T-cell (primary cell): ENCODE measurements at regions not wholly inside any gene's neighbourhood (a gene's known extent, or its start where the extent isn't known, plus 50 kb on each side); places are given as distances from the start of the nearest gene placed in this dataset.
"Not testable (repeated sequence)": the region's sequence is repeated elsewhere in the genome, so short reads cannot be mapped to it uniquely, and the experiment has no call there.

Experiments
- ATAC-seq, 4 experiments: fragments of 200-7000 bp in 3 of 4; fragments of 150-1000 bp in 1 of 4; cut with Tn5 transposase; replicated peaks in 1 of 4; 1 replicate in 3 of 4; 2 replicates in 1 of 4; pipeline ENCODE4 v1.10.0; 2021; ENCODE audit warnings: moderate library complexity in 3 of 4, mild to moderate bottlenecking in 2 of 4, moderate number of reproducible peaks in 1 of 4
- CTCF ChIA-PET, 2 donors: fragments of 300-600 bp; sonication (Branson Sonifier 250); formaldehyde crosslinking; loops; one replicate each; lab custom pipeline; 2022; ENCODE audit warnings: antibody characterized with exemption in 2 of 2; lab: Charles Lee
- POLR2A ChIA-PET, 2 donors: fragments of 300-600 bp; sonication (Branson Sonifier 250); formaldehyde crosslinking; loops; one replicate each; lab custom pipeline; 2022; ENCODE audit warnings: antibody characterized with exemption in 2 of 2; lab: Charles Lee
- DNase-seq, 35 experiments: peaks; one replicate each; pipeline versions ENCODE4 v3.0.0 to v3.0.0-alpha.2; 2013 to 2023
- H3K27ac ChIP-seq: one replicate; pipeline ENCODE4 v1.5.1; 2013; ENCODE audit warnings: low read length
- H3K27me3 ChIP-seq, 2 experiments: replicated peaks in 1 of 2; 1 replicate in 1 of 2; 2 replicates in 1 of 2; pipeline versions ENCODE4 v1.6.1 to v1.7.0; 2013; ENCODE audit warnings: low read length in 1 of 2, mixed read lengths in 1 of 2; ENCODE audit not compliant: control insufficient read depth in 2 of 2, insufficient read depth in 2 of 2; ENCODE audit errors: extremely low read depth in 1 of 2
- H3K36me3 ChIP-seq, 2 donors: 1 replicate in 1 of 2; 2 replicates in 1 of 2; pipeline versions ENCODE4 v1.6.1 to v1.7.0; 2013; ENCODE audit warnings: low read length in 1 of 2; ENCODE audit not compliant: control insufficient read depth in 2 of 2, insufficient read depth in 1 of 2; ENCODE audit errors: extremely low read depth in 1 of 2
- H3K4me1 ChIP-seq, 2 experiments: 1 replicate in 1 of 2; 2 replicates in 1 of 2; pipeline versions ENCODE4 v1.6.1 to v1.7.0; 2013; ENCODE audit warnings: low read length in 2 of 2, mixed read lengths in 1 of 2; ENCODE audit not compliant: insufficient read depth in 2 of 2, control insufficient read depth in 1 of 2; ENCODE audit errors: extremely low read depth in 1 of 2
- H3K4me3 ChIP-seq, 2 donors: 1 replicate in 1 of 2; 2 replicates in 1 of 2; pipeline versions ENCODE4 v1.5.1 to v1.7.0; 2013; ENCODE audit warnings: mild to moderate bottlenecking in 2 of 2, low read length in 1 of 2, moderate library complexity in 1 of 2; ENCODE audit not compliant: control insufficient read depth in 1 of 2; ENCODE audit errors: extremely low read depth in 1 of 2
- H3K9me3 ChIP-seq: 2 replicates; pipeline ENCODE4 v1.7.0; 2013
- H3K27ac Mint-ChIP-seq, 2 donors: one replicate each; pipeline ENCODE4 v1.8.0; 2020 to 2021; ENCODE audit warnings: mild to moderate bottlenecking in 2 of 2, mixed read lengths in 2 of 2
- H3K27me3 Mint-ChIP-seq, 2 donors: one replicate each; pipeline ENCODE4 v1.8.0; 2021 to 2022; ENCODE audit warnings: mixed read lengths in 2 of 2
- H3K36me3 Mint-ChIP-seq: one replicate; pipeline ENCODE4 v1.8.0; 2021; ENCODE audit warnings: mixed read lengths
- H3K4me1 Mint-ChIP-seq, 3 donors: one replicate each; pipeline ENCODE4 v1.8.0; 2020 to 2022; ENCODE audit warnings: mixed read lengths in 3 of 3, mild to moderate bottlenecking in 1 of 3
- H3K4me3 Mint-ChIP-seq, 3 donors: one replicate each; pipeline ENCODE4 v1.8.0; 2020 to 2022; ENCODE audit warnings: mild to moderate bottlenecking in 3 of 3, mixed read lengths in 3 of 3, moderate library complexity in 3 of 3
- H3K9me3 Mint-ChIP-seq, 3 donors: one replicate each; pipeline ENCODE4 v1.8.0; 2020 to 2022; ENCODE audit warnings: mixed read lengths in 3 of 3
- WGBS: methylation state at CpG from one replicate; pipeline ENCODE4 v1.1.5; 2013; ENCODE audit warnings: missing lambda C conversion rate; ENCODE audit not compliant: insufficient coverage; 5-methylcytosine and 5-hydroxymethylcytosine counted together

- POLR2A ChIA-PET, H3K36me3 Mint-ChIP-seq, H3K9me3 Mint-ChIP-seq, ATAC-seq, H3K36me3 ChIP-seq, H3K27ac ChIP-seq, H3K4me1 ChIP-seq, H3K9me3 ChIP-seq: not testable (repeated sequence)
- peak overlapping the region; percentile 15 to 33 for H3K4me3 ChIP-seq
- peaks cover 9 to 13% (median 11%) of the 10 kb centered on the region in 3 donors for H3K4me1 Mint-ChIP-seq
- peak overlapping the region; percentile 66 to 76 (median 71) for H3K4me3 Mint-ChIP-seq
- H3K27me3 Mint-ChIP-seq, result peaks cover 12 to 21% of the 10 kb centered on the region in 2 donors
- peaks cover 4 to 13% of the 10 kb centered on the region in 2 experiments for H3K27me3 ChIP-seq
- peak in 13 of 35 experiments; percentile 8 to 69 (median 50) for DNase-seq
- no CpG with 5 or more reads among the region's 21 CpGs for WGBS
- peak overlapping the region; percentile 79 to 84 for H3K27ac Mint-ChIP-seq
- CTCF ChIA-PET, result interaction anchor here in 1 of 2 donors (1.0 kb wide), 1 partner anchor 29 kb away, joined by 3 read pairs; no protein-coding TSS in a partner anchor
These were observed 89.5 kb downstream of the MRPL36 start for GRCh38 chr5:1710091-1710490.

- CTCF ChIA-PET, result interaction anchor here in 1 of 2 donors (1.0 kb wide), 1 partner anchor 30 kb away, joined by 3 read pairs; no protein-coding TSS in a partner anchor
- peak overlapping the region; percentile 66 to 76 (median 71) for H3K4me3 Mint-ChIP-seq
- ATAC-seq, result peak in 1 of 4 experiments; percentile 30
These were observed 90.3 kb downstream of the MRPL36 start for GRCh38 chr5:1709171-1709803.

GRCh38 chr5:1708592-1709141, 91.0 kb downstream of the MRPL36 start:
- CTCF ChIA-PET, result no interaction called here
- Mint-ChIP-seq H3K4me1 (peaks cover 9 to 13% (median 11%) of the 10 kb centered on the region in 3 donors), H3K4me3 (peak overlapping the region in 2 of 3 donors; percentile 66 to 76), H3K27ac (peak overlapping the region in 1 of 2 donors; percentile 84), H3K9me3 (no peaks in the 10 kb centered on the region), H3K36me3 (no peaks in the 10 kb centered on the region), H3K27me3 (peaks cover 15 to 25% of the 10 kb centered on the region in 2 donors)
- Histone ChIP-seq H3K4me1 (no peaks in the 10 kb centered on the region), H3K9me3 (no peaks in the 10 kb centered on the region), H3K36me3 (no peaks in the 10 kb centered on the region), H3K27ac (no peak overlapping the region), H3K27me3 (peaks cover 4 to 25% of the 10 kb centered on the region in 2 experiments), H3K4me3 (no peak overlapping the region)
- no peak for ATAC-seq
- WGBS, result 73% methylated on average over 6 of the region's 7 CpGs
- DNase-seq, result no peak
- POLR2A ChIA-PET, result no interaction called here

More at GRCh38 chr5:1709171-1709803, 90.3 kb downstream of the MRPL36 start:
- Mint-ChIP-seq H3K36me3 (no peaks in the 10 kb centered on the region), H3K27me3 (peaks cover 15 to 25% of the 10 kb centered on the region in 2 donors), H3K9me3 (no peaks in the 10 kb centered on the region), H3K27ac (peak overlapping the region; percentile 79 to 84), H3K4me1 (peaks cover 9 to 13% (median 11%) of the 10 kb centered on the region in 3 donors)
- Histone ChIP-seq H3K9me3 (no peaks in the 10 kb centered on the region), H3K4me3 (no peak overlapping the region), H3K36me3 (no peaks in the 10 kb centered on the region), H3K4me1 (no peaks in the 10 kb centered on the region), H3K27ac (no peak overlapping the region), H3K27me3 (peaks cover 4 to 20% of the 10 kb centered on the region in 2 experiments)
- 81% methylated on average over 14 of the region's 16 CpGs for WGBS
- DNase-seq, result no peak
- POLR2A ChIA-PET, result no interaction called here

- no peaks in the 10 kb centered on the region for H3K9me3 Mint-ChIP-seq
- H3K36me3 Mint-ChIP-seq, result no peaks in the 10 kb centered on the region
- Histone ChIP-seq H3K9me3 (no peaks in the 10 kb centered on the region), H3K27ac (no peak overlapping the region), H3K27me3 (peaks cover 4 to 31% of the 10 kb centered on the region in 2 experiments), H3K36me3 (no peaks in the 10 kb centered on the region), H3K4me3 (no peak overlapping the region), H3K4me1 (no peaks in the 10 kb centered on the region)
- no peak overlapping the region for H3K27ac Mint-ChIP-seq
- ChIA-PET POLR2A (no interaction called here), CTCF (interaction anchor here in 1 of 2 donors (1.2 kb wide), 1 partner anchor 39 kb away, joined by 4 read pairs; no protein-coding TSS in a partner anchor)
- WGBS, result 89% methylated on average over 9 of the region's 10 CpGs
- H3K4me3 Mint-ChIP-seq, result no peak overlapping the region
- peaks cover 14 to 29% of the 10 kb centered on the region in 2 donors for H3K27me3 Mint-ChIP-seq
- ATAC-seq, result no peak
- peaks cover 9 to 13% (median 11%) of the 10 kb centered on the region in 3 donors for H3K4me1 Mint-ChIP-seq
- no peak for DNase-seq
These were observed 92.2 kb downstream of the MRPL36 start for GRCh38 chr5:1707467-1707866.

GRCh38 chr5:1706428-1706827, 93.2 kb downstream of the MRPL36 start:
- Histone ChIP-seq H3K27ac (no peak overlapping the region), H3K27me3 (peaks cover 4 to 39% of the 10 kb centered on the region in 2 experiments), H3K4me1 (no peaks in the 10 kb centered on the region), H3K9me3 (no peaks in the 10 kb centered on the region), H3K36me3 (no peaks in the 10 kb centered on the region), H3K4me3 (no peak overlapping the region)
- POLR2A ChIA-PET, result no interaction called here
- H3K27ac Mint-ChIP-seq, result no peak overlapping the region
- peaks cover 19 to 32% of the 10 kb centered on the region in 2 donors for H3K27me3 Mint-ChIP-seq
- DNase-seq (no peak), ATAC-seq (no peak)
- WGBS, result 89% methylated on average over 5 of the region's 11 CpGs
- H3K4me3 Mint-ChIP-seq, result no peak overlapping the region
- H3K4me1 Mint-ChIP-seq, result peaks cover 9 to 13% (median 11%) of the 10 kb centered on the region in 3 donors
- H3K36me3 Mint-ChIP-seq, result no peaks in the 10 kb centered on the region
- CTCF ChIA-PET, result interaction anchor here in 1 of 2 donors (1.2 kb wide), 1 partner anchor 38 kb away, joined by 4 read pairs; no protein-coding TSS in a partner anchor
- H3K9me3 Mint-ChIP-seq, result no peaks in the 10 kb centered on the region

- Mint-ChIP-seq H3K4me3 (no peak overlapping the region), H3K27ac (no peak overlapping the region), H3K36me3 (no peaks in the 10 kb centered on the region), H3K27me3 (peaks cover 19 to 32% of the 10 kb centered on the region in 2 donors), H3K4me1 (peaks cover 9 to 13% (median 11%) of the 10 kb centered on the region in 3 donors), H3K9me3 (no peaks in the 10 kb centered on the region)
- no peak overlapping the region for H3K27ac ChIP-seq
- DNase-seq (no peak), ATAC-seq (no peak)
- H3K4me1 ChIP-seq, result no peaks in the 10 kb centered on the region
- H3K27me3 ChIP-seq, result peaks cover 4 to 43% of the 10 kb centered on the region in 2 experiments
- WGBS, result 87% methylated on average over 10 of the region's 17 CpGs
- no peak overlapping the region for H3K4me3 ChIP-seq
- no peaks in the 10 kb centered on the region for H3K9me3 ChIP-seq
- no peaks in the 10 kb centered on the region for H3K36me3 ChIP-seq
- ChIA-PET CTCF (no interaction called here), POLR2A (no interaction called here)
These were observed 93.6 kb downstream of the MRPL36 start for GRCh38 chr5:1706021-1706420.
